ENCODE measurements at regions not wholly inside any gene's neighbourhood (a gene's known extent, or its start where the extent isn't known, plus 50 kb on each side); places are given as distances from the start of the nearest gene placed in this dataset.

DNA sequence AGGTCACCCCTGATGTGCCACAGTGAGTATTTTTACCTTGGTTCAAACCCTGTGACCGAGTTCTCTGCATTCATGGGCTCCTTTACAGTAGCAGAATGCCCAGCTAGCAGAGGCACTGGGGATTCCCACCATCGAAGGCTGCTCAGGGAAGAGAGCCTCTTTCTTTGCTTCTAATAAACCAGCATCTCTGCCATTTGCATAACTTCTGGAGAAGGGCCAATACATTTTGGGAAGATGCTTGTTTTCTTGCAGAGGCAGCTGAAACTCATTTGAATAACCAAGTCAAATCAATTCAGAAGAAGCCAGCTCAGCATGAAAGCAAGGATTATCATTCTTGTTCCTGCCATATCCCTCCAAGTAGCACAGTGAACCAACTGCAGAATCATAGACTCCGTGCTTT is 82.9 kb upstream of the WDR11 start:
- Histone ChIP-seq H3K27ac (no peak overlapping the region), H3K36me3 (no peaks in the 10 kb centered on the region), H3K9me3 (no peaks in the 10 kb centered on the region), H3K4me1 (replicated peaks) (no peaks in the 10 kb centered on the region), H3K4me3 (no peak overlapping the region), H3K27me3 (replicated peaks; ENCODE audit: insufficient read depth) (no peaks in the 10 kb centered on the region)
- TF ChIP-seq, protein P1, sequence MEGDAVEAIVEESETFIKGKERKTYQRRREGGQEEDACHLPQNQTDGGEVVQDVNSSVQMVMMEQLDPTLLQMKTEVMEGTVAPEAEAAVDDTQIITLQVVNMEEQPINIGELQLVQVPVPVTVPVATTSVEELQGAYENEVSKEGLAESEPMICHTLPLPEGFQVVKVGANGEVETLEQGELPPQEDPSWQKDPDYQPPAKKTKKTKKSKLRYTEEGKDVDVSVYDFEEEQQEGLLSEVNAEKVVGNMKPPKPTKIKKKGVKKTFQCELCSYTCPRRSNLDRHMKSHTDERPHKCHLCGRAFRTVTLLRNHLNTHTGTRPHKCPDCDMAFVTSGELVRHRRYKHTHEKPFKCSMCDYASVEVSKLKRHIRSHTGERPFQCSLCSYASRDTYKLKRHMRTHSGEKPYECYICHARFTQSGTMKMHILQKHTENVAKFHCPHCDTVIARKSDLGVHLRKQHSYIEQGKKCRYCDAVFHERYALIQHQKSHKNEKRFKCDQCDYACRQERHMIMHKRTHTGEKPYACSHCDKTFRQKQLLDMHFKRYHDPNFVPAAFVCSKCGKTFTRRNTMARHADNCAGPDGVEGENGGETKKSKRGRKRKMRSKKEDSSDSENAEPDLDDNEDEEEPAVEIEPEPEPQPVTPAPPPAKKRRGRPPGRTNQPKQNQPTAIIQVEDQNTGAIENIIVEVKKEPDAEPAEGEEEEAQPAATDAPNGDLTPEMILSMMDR (IDR thresholded peaks at IDR 0.05): no peak
- TF ChIP-seq POLR2AphosphoS5 (IDR thresholded peaks at IDR 0.05) (no peak), POLR2A (IDR thresholded peaks at IDR 0.05) (no peak)
- DNase-seq (ENCODE audit: low spot score): no peak
- intact Hi-C loops (cut with DNase I): no loop called here
- WGBS: 79% methylated on average over 3 of the region's 3 CpGs

DNA sequence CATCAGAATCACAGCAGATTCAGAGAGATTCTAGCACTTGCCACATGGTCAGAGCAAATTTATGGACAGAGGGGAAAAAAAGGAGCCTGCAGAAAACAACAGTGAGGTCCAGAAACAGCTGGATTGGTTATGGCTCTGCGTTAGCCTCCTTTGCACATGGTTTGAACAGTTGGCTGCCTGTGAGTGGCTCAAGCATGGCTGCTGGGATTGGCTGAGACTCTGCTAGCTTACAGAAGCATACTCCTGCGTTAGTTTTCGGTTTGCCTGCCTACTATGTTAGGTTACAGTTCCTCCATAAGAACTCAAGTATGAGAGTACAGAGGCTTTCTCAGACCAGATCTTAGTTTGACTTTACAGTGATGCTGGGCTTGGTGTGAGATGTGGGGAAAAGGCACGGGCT is 80.7 kb upstream of the WDR11 start:
- WGBS: 52% methylated on average over 4 of the region's 4 CpGs
- no peaks in the 10 kb centered on the region for H3K36me3 ChIP-seq
- intact Hi-C loops (cut with DNase I): no loop called here
- H3K4me3 ChIP-seq: no peak overlapping the region
- no peak overlapping the region for H3K27ac ChIP-seq
- TF ChIP-seq POLR2AphosphoS5 (IDR thresholded peaks at IDR 0.05) (no peak), POLR2A (IDR thresholded peaks at IDR 0.05) (no peak)
- TF ChIP-seq, protein P1 (IDR thresholded peaks at IDR 0.05): no peak
- no peak for DNase-seq (ENCODE audit: low spot score)
- no peaks in the 10 kb centered on the region for H3K9me3 ChIP-seq
- H3K4me1 ChIP-seq (replicated peaks): no peaks in the 10 kb centered on the region
- H3K27me3 ChIP-seq (replicated peaks; ENCODE audit: insufficient read depth): no peaks in the 10 kb centered on the region

DNA sequence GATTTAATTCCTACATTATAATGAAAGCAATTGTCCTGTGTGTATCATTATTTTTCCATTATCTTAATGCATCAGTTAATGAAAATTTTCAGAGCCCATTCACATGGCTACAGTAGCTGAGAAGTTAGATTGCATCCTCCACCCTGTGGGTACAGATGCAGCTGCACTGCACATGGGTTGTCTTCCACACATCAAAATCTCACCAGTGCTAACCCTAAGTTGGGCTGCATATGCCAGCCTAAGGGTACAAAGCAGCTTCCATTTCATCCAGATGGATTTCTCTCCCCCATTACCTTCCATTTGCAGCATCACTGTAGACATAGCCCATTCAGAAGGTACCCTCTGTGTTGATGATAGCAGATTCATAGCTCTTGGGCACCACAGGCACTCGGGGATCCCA is 74.7 kb upstream of the WDR11 start:
- WGBS: 100% methylated on average over 1 of the region's 1 CpG
- H3K4me3 ChIP-seq: no peak overlapping the region
- intact Hi-C loops (cut with DNase I): no loop called here

DNA sequence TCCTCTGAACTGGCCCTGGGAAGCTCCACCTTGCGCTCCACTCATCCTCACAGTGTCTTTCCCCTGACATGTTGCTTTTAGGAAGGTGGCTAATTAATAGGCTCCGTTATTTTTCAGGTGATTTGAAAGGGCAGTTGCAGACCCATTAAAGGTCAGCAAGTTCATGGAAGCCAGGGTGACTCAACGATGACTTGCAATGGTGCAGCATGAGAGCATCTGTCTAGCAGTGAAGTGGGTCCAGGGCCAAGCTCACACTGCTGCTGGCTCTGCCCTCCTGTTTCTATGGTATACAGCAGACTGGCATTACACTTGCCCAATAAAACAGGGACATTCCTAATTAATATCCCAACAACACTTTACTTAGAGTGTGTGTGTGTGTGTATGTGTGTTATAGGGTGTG is 68.8 kb upstream of the WDR11 start:
- Histone ChIP-seq H3K36me3 (no peaks in the 10 kb centered on the region), H3K4me1 (replicated peaks) (no peaks in the 10 kb centered on the region), H3K27ac (no peak overlapping the region), H3K27me3 (replicated peaks; ENCODE audit: insufficient read depth) (no peaks in the 10 kb centered on the region), H3K4me3 (no peak overlapping the region), H3K9me3 (no peaks in the 10 kb centered on the region)
- 95% methylated on average over 3 of the region's 3 CpGs for WGBS
- no peak for DNase-seq (ENCODE audit: low spot score)
- TF ChIP-seq, protein P1 (IDR thresholded peaks at IDR 0.05): no peak
- TF ChIP-seq POLR2AphosphoS5 (IDR thresholded peaks at IDR 0.05) (no peak), POLR2A (IDR thresholded peaks at IDR 0.05) (no peak)
- intact Hi-C loops (cut with DNase I): no loop called here

More for the DNA sequence above, 74.7 kb upstream of the WDR11 start:
- H3K9me3 ChIP-seq: no peaks in the 10 kb centered on the region
- TF ChIP-seq POLR2AphosphoS5 (IDR thresholded peaks at IDR 0.05) (no peak), POLR2A (IDR thresholded peaks at IDR 0.05) (no peak)
- TF ChIP-seq, protein P1 (IDR thresholded peaks at IDR 0.05): no peak
- no peaks in the 10 kb centered on the region for H3K27me3 ChIP-seq (replicated peaks; ENCODE audit: insufficient read depth)
- DNase-seq (ENCODE audit: low spot score): no peak
- H3K4me1 ChIP-seq (replicated peaks): no peaks in the 10 kb centered on the region
- no peak overlapping the region for H3K27ac ChIP-seq
- H3K36me3 ChIP-seq: no peaks in the 10 kb centered on the region

DNA sequence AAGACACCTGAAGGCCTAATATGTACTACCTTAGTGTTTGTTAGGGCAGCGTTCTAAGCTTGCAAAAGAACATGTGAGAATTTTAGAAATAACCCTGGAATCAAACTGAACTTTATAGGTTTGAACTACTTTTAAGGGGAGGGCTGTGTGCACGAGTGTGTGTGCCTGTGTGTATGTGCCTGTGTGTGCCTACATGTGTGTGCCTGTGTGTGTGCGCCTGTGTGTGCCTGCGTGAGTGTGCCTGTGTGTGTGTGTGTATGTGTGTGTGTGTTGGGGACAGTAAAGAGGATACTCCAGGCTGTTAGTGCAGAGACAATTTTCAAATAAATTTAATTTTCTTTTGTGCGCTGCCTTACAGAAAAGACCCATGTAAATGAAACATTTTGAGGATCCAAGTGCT is 68.1 kb upstream of the WDR11 start:
- TF ChIP-seq POLR2A (IDR thresholded peaks at IDR 0.05) (no peak), POLR2AphosphoS5 (IDR thresholded peaks at IDR 0.05) (no peak)
- TF ChIP-seq, protein P1 (IDR thresholded peaks at IDR 0.05): no peak

More for the DNA sequence above, 68.1 kb upstream of the WDR11 start:
- 83% methylated on average over 5 of the region's 5 CpGs for WGBS
- Histone ChIP-seq H3K27ac (no peak overlapping the region), H3K27me3 (replicated peaks; ENCODE audit: insufficient read depth) (no peaks in the 10 kb centered on the region), H3K36me3 (no peaks in the 10 kb centered on the region), H3K4me1 (replicated peaks) (no peaks in the 10 kb centered on the region), H3K9me3 (no peaks in the 10 kb centered on the region), H3K4me3 (no peak overlapping the region)
- intact Hi-C loops (cut with DNase I): no loop called here
- DNase-seq (ENCODE audit: low spot score): no peak
